Trophoblast cell (in vitro differentiated cells and primary cell): ENCODE measurements at regions not wholly inside any gene's neighbourhood (a gene's known extent, or its start where the extent isn't known, plus 50 kb on each side); places are given as distances from the start of the nearest gene placed in this dataset.

ENCODE experiments used
- DNase-seq, 2 donors: peaks; one replicate each; pipeline ENCODE4 v3.0.0-alpha.2; 2016
- H2AFZ ChIP-seq: 2 replicates; pipeline ENCODE4 v1.6.1; 2013; ENCODE audit warnings: low read length, moderate library complexity, mild to moderate bottlenecking; ENCODE audit not compliant: insufficient read depth, poor library complexity
- H2AK5ac ChIP-seq: 2 replicates; pipeline ENCODE4 v1.6.1; 2013; ENCODE audit warnings: mild to moderate bottlenecking, low read length
- H2BK120ac ChIP-seq: 2 replicates; pipeline ENCODE4 v1.6.1; 2013; ENCODE audit warnings: low read length, mild to moderate bottlenecking, moderate library complexity; ENCODE audit not compliant: insufficient read depth, poor library complexity
- H2BK12ac ChIP-seq: 2 replicates; pipeline ENCODE4 v1.6.1; 2013; ENCODE audit warnings: mild to moderate bottlenecking, low read length, moderate library complexity
- H2BK5ac ChIP-seq: 2 replicates; pipeline ENCODE4 v1.6.1; 2013; ENCODE audit warnings: low read length, low read depth, moderate library complexity, mild to moderate bottlenecking; ENCODE audit not compliant: poor library complexity
- H3K14ac ChIP-seq: 2 replicates; pipeline ENCODE4 v1.6.1; 2013; ENCODE audit warnings: mild to moderate bottlenecking, low read length
- H3K18ac ChIP-seq: 2 replicates; pipeline ENCODE4 v1.6.1; 2013; ENCODE audit warnings: mild to moderate bottlenecking, low read length
- H3K23ac ChIP-seq: 2 replicates; pipeline ENCODE4 v1.6.1; 2013; ENCODE audit warnings: low read length
- H3K27ac ChIP-seq: 2 replicates; pipeline ENCODE4 v1.5.1; 2013; ENCODE audit warnings: low read depth, mild to moderate bottlenecking, inconsistent platforms, low read length, moderate library complexity
- H3K27me3 ChIP-seq: 2 replicates; pipeline ENCODE4 v1.6.1; 2013; ENCODE audit warnings: inconsistent platforms, mild to moderate bottlenecking, low read length, moderate library complexity; ENCODE audit not compliant: insufficient read depth
- H3K36me3 ChIP-seq, 2 experiments: 1 replicate in 1 of 2; 2 replicates in 1 of 2; pipeline ENCODE4 v1.6.1; 2013; ENCODE audit warnings: low read length in 2 of 2, mild to moderate bottlenecking in 2 of 2, moderate library complexity in 1 of 2; ENCODE audit not compliant: insufficient read depth in 2 of 2, control insufficient read depth in 1 of 2
- H3K4ac ChIP-seq: 2 replicates; pipeline ENCODE4 v1.6.1; 2013; ENCODE audit warnings: low read depth, mild to moderate bottlenecking, low read length, moderate library complexity
- H3K4me1 ChIP-seq, 2 experiments: 1 replicate in 1 of 2; 2 replicates in 1 of 2; pipeline ENCODE4 v1.6.1; 2013; ENCODE audit warnings: low read length in 2 of 2, mild to moderate bottlenecking in 2 of 2, moderate library complexity in 1 of 2; ENCODE audit not compliant: insufficient read depth in 2 of 2, control insufficient read depth in 1 of 2
- H3K4me2 ChIP-seq: 2 replicates; pipeline ENCODE4 v1.6.1; 2013; ENCODE audit warnings: inconsistent platforms, mild to moderate bottlenecking, low read length, moderate library complexity
- H3K4me3 ChIP-seq: 2 replicates; pipeline ENCODE4 v1.5.1; 2013; ENCODE audit warnings: mild to moderate bottlenecking, low read depth, low read length, inconsistent platforms
- H3K79me1 ChIP-seq: one replicate; pipeline ENCODE4 v1.6.1; 2013; ENCODE audit warnings: low read length
- H3K79me2 ChIP-seq: 2 replicates; pipeline ENCODE4 v1.6.1; 2013; ENCODE audit warnings: low read length, mild to moderate bottlenecking; ENCODE audit not compliant: control insufficient read depth, insufficient read depth, poor library complexity
- H3K9ac ChIP-seq: 2 replicates; pipeline ENCODE4 v1.6.1; 2013; ENCODE audit warnings: mild to moderate bottlenecking, low read length
- H3K9me3 ChIP-seq: 2 replicates; pipeline ENCODE4 v1.6.1; 2013; ENCODE audit warnings: low read depth, mild to moderate bottlenecking, control low read depth, inconsistent platforms, low read length; ENCODE audit not compliant: insufficient read depth
- H4K12ac ChIP-seq: 2 replicates; pipeline ENCODE4 v1.6.1; 2013; ENCODE audit warnings: low read depth, mild to moderate bottlenecking, low read length, moderate library complexity
- H4K8ac ChIP-seq: 2 replicates; pipeline ENCODE4 v1.6.1; 2013; ENCODE audit warnings: low read depth, mild to moderate bottlenecking, low read length, moderate library complexity
- H4K91ac ChIP-seq: one replicate; pipeline ENCODE4 v1.6.1; 2013; ENCODE audit warnings: low read depth, mild to moderate bottlenecking, low read length, moderate library complexity
- WGBS: extraction: QIAGEN DNeasy Blood & Tissue Kit; methylation state at CpG from one replicate; pipeline ENCODE4 v1.1.7; 2013; ENCODE audit warnings: missing lambda C conversion rate; ENCODE audit not compliant: insufficient read length, insufficient coverage; ENCODE audit errors: extremely low coverage; 5-methylcytosine and 5-hydroxymethylcytosine counted together

DNA sequence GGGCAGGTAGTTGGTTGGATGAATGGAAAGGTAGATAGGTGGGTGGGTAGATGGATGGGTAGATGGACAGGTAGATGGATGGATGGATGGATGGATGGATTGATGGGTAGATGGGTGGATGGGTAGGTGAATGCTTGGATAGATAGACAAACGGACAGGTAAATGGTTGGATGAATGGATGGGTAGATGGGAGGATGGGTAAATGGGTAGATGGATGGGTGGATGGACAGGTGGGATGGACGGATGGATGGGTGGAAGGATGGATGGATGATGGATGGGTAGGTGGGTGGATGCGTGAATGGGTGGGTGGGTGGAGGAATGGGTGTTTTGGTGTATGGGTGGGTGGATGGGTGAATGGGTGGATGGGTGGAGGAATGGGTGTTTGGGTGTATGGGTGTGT, 50.1 kb upstream of the ASAP2 start:
- DNase-seq: no peak
- no peak overlapping the region for H4K8ac ChIP-seq
- H2AFZ ChIP-seq: no peak overlapping the region
- no peak overlapping the region for H3K14ac ChIP-seq
- no peak overlapping the region for H3K27ac ChIP-seq
- 100% methylated on average over 2 of the region's 3 CpGs for WGBS
- H2BK120ac ChIP-seq: no peak overlapping the region
- peaks cover 2% of the 10 kb centered on the region for H3K9me3 ChIP-seq
- no peak overlapping the region for H2BK12ac ChIP-seq
- no peaks in the 10 kb centered on the region for H3K4me1 ChIP-seq
- H2AK5ac ChIP-seq: no peak overlapping the region
- H4K12ac ChIP-seq: no peak overlapping the region
- H3K9ac ChIP-seq: no peak overlapping the region
- H2BK5ac ChIP-seq: no peak overlapping the region
- H4K91ac ChIP-seq: no peak overlapping the region
- no peak overlapping the region for H3K23ac ChIP-seq
- no peaks in the 10 kb centered on the region for H3K79me2 ChIP-seq
- no peaks in the 10 kb centered on the region for H3K36me3 ChIP-seq
- H3K27me3 ChIP-seq: no peaks in the 10 kb centered on the region
- no peak overlapping the region for H3K4me3 ChIP-seq
- no peaks in the 10 kb centered on the region for H3K79me1 ChIP-seq
- H3K4ac ChIP-seq: no peak overlapping the region
- no peak overlapping the region for H3K4me2 ChIP-seq
- no peak overlapping the region for H3K18ac ChIP-seq

DNA sequence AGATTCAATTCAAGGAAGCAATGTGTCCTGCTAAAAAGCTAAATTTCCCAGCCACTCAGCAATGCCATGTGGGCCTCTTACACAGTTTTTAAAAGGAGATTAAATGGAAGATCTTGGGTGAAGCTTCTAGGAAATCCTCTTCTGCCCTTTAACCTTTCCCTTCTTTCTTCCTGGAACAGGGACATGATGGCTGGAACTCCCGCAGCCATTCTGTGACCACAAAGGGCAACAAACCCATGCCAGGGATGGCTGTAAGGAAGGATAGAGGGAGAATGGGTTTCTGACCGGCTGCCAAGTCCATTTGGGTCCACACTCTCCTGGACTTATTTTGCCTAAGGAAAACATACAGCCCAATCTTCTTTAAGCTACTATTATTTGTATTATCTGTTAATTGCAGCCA, 52.6 kb upstream of the ASAP2 start:
- Histone ChIP-seq H2BK5ac (no peak overlapping the region), H3K4ac (no peak overlapping the region), H2AK5ac (no peak overlapping the region), H3K4me3 (no peak overlapping the region), H4K8ac (no peak overlapping the region), H3K79me2 (no peaks in the 10 kb centered on the region), H3K9me3 (peaks cover 2% of the 10 kb centered on the region), H3K23ac (no peak overlapping the region), H4K12ac (no peak overlapping the region), H4K91ac (no peak overlapping the region), H3K79me1 (no peaks in the 10 kb centered on the region), H2BK12ac (no peak overlapping the region), H2AFZ (no peak overlapping the region), H3K4me1 (no peaks in the 10 kb centered on the region), H3K9ac (no peak overlapping the region), H3K18ac (no peak overlapping the region), H2BK120ac (no peak overlapping the region), H3K27ac (no peak overlapping the region), H3K4me2 (no peak overlapping the region), H3K27me3 (no peaks in the 10 kb centered on the region), H3K36me3 (no peaks in the 10 kb centered on the region), H3K14ac (no peak overlapping the region)
- DNase-seq: no peak
- WGBS: no CpG with 5 or more reads among the region's 2 CpGs

DNA sequence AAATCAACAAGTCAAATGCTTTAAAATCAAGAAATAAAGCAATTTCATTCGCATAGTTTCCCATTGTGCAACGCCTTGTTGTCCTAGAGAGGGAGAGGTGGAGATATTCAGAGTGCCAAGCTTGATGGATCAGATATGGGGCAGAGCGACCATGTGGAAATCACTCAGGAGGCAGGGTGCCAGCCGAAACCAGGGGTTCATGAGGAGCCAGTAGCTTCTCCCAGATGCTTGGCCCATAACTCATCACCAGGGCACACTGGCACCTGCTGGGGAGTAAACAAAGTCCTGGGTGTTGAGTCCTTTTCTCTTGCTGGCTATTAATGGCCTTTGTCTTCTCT, 53.0 kb upstream of the ASAP2 start:
- Histone ChIP-seq H3K23ac (no peak overlapping the region), H4K91ac (no peak overlapping the region), H3K9ac (no peak overlapping the region), H3K36me3 (no peaks in the 10 kb centered on the region), H3K27me3 (no peaks in the 10 kb centered on the region), H3K9me3 (peaks cover 2% of the 10 kb centered on the region), H3K14ac (no peak overlapping the region), H4K8ac (no peak overlapping the region), H3K27ac (no peak overlapping the region), H3K4me2 (no peak overlapping the region), H2AK5ac (no peak overlapping the region), H3K18ac (no peak overlapping the region), H2BK5ac (no peak overlapping the region), H3K79me1 (no peaks in the 10 kb centered on the region), H3K79me2 (no peaks in the 10 kb centered on the region), H2AFZ (no peak overlapping the region), H2BK12ac (no peak overlapping the region), H3K4me3 (no peak overlapping the region), H3K4ac (no peak overlapping the region), H4K12ac (no peak overlapping the region), H2BK120ac (no peak overlapping the region), H3K4me1 (no peaks in the 10 kb centered on the region)
- WGBS: no CpG with 5 or more reads among the region's 4 CpGs
- DNase-seq: no peak

DNA sequence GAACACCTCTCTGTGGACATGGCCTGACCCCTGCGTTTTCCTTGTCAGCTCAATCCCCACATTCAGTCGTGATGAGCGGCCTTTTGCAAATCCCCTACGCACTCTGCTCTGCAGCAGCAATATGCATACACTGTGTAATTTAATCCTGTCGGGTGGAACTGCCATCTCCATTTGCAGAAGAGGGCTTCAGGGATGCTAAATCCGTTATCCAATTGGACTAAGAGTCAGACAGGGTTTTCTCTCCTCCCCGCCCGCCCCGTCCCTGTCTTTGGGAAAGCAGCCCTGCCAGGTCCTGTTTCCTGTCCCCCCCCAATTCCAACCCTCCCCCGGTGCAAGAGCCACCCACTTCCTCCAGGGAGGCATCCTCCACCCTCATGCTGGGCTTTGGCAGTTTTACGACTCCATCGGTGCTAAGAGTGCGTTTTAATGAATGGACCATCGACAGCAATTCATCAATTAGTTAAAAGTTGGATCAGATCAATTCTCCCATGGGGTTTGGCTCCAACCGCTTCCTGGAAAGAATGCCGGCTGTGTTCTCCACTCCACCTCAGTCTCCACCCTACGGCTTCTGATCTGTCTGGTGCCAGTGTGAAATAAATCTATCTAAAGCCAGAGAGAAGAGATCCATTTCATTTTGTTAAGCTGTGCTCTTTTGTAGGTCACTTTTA, 53.5 kb upstream of the ASAP2 start:
- no CpG with 5 or more reads among the region's 17 CpGs for WGBS
- no peak overlapping the region for H3K4me3 ChIP-seq
- no peak overlapping the region for H4K12ac ChIP-seq

More for the DNA sequence above, 53.5 kb upstream of the ASAP2 start:
- Histone ChIP-seq H3K79me1 (no peaks in the 10 kb centered on the region), H3K27ac (no peak overlapping the region), H2BK12ac (no peak overlapping the region), H2AFZ (no peak overlapping the region), H3K27me3 (no peaks in the 10 kb centered on the region), H3K4me2 (no peak overlapping the region), H4K91ac (no peak overlapping the region), H3K9ac (no peak overlapping the region), H3K4ac (no peak overlapping the region), H3K23ac (no peak overlapping the region), H3K14ac (no peak overlapping the region), H3K79me2 (no peaks in the 10 kb centered on the region), H3K4me1 (no peaks in the 10 kb centered on the region), H3K18ac (no peak overlapping the region), H2AK5ac (no peak overlapping the region), H3K9me3 (peaks cover 2% of the 10 kb centered on the region), H3K36me3 (no peaks in the 10 kb centered on the region), H2BK5ac (no peak overlapping the region), H4K8ac (no peak overlapping the region), H2BK120ac (no peak overlapping the region)
- no peak for DNase-seq
